ENCODE measurements at regions not wholly inside any gene's neighbourhood (a gene's known extent, or its start where the extent isn't known, plus 50 kb on each side); places are given as distances from the start of the nearest gene placed in this dataset.
"Not testable (repeated sequence)": the region's sequence is repeated elsewhere in the genome, so short reads cannot be mapped to it uniquely, and the experiment has no call there.

DNA sequence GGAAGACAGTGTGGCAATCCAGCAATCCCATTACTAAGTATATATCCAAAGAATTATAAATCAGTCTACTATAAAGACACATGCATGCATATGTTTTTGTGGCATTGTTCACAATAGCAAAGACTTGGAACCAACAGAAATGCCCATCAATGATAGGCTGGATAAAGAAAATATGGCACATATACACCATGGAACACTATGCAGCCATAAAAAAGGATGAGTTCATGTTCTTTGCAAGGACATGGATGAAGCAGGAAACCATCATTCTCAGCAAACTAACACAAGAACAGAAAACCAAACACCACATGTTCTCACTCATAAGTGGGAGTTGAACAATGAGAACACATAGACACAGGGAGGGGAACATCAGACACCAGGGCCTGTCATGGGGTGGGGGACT is 90.0 kb upstream of the EPB41L4A start:
- TF ChIP-seq POLR2A (IDR thresholded peaks at IDR 0.05; ENCODE audit: low read length); GATA1 (IDR thresholded peaks at IDR 0.05; ENCODE audit: low read depth, low read length): not testable (repeated sequence)

All from erythroblast (primary cell).